ENCODE measurements at regions not wholly inside any gene's neighbourhood (a gene's known extent, or its start where the extent isn't known, plus 50 kb on each side); places are given as distances from the start of the nearest gene placed in this dataset.

GRCh38 chr12:91357381-91357780 lies 174.8 kb upstream of the DCN start:
- TF ChIP-seq, protein P1, sequence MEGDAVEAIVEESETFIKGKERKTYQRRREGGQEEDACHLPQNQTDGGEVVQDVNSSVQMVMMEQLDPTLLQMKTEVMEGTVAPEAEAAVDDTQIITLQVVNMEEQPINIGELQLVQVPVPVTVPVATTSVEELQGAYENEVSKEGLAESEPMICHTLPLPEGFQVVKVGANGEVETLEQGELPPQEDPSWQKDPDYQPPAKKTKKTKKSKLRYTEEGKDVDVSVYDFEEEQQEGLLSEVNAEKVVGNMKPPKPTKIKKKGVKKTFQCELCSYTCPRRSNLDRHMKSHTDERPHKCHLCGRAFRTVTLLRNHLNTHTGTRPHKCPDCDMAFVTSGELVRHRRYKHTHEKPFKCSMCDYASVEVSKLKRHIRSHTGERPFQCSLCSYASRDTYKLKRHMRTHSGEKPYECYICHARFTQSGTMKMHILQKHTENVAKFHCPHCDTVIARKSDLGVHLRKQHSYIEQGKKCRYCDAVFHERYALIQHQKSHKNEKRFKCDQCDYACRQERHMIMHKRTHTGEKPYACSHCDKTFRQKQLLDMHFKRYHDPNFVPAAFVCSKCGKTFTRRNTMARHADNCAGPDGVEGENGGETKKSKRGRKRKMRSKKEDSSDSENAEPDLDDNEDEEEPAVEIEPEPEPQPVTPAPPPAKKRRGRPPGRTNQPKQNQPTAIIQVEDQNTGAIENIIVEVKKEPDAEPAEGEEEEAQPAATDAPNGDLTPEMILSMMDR (conservative IDR thresholded peaks at IDR 0.05; ENCODE audit: low read depth, low read length), result no peak
- TF ChIP-seq EZH2 (IDR thresholded peaks at IDR 0.05; ENCODE audit: borderline replicate concordance, low read depth, low read length, poor library complexity, severe bottlenecking), result no peak

Data from A673 (cell line).